PC-9 (cell line): ENCODE measurements at regions not wholly inside any gene's neighbourhood (a gene's known extent, or its start where the extent isn't known, plus 50 kb on each side); places are given as distances from the start of the nearest gene placed in this dataset.

Experiments used
- BruUV-seq: library from RNA; stranded (reverse); fragments of 400-500 nt; replicated peaks from 2 replicates; lab custom pipeline; 2021; lab: Mats Ljungman, UMichigan
- CTCF ChIA-PET: fragments of 300-600 bp; sonication (Branson Sonifier 250); formaldehyde crosslinking; loops from one replicate; lab custom pipeline; 2022; ENCODE audit warnings: antibody characterized with exemption; lab: Charles Lee
- POLR2A ChIA-PET: fragments of 300-600 bp; sonication (Branson Sonifier 250); formaldehyde crosslinking; loops from one replicate; lab custom pipeline; 2022; ENCODE audit warnings: antibody characterized with exemption; ENCODE audit not compliant: unreplicated experiment; lab: Charles Lee
- DNase-seq, 2 experiments: peaks; one replicate each; pipeline versions ENCODE4 v3.0.0 to v3.0.0-alpha.2; 2015 to 2022; ENCODE audit warnings: mixed read lengths in 1 of 2
- H2AFZ ChIP-seq: fragments of 200-600 bp; sonication (generic); 2 replicates; pipeline ENCODE4 v1.8.1; 2017; ENCODE audit warnings: antibody characterized with exemption
- H3F3A ChIP-seq: fragments of 200-600 bp; sonication (generic); 2 replicates; pipeline ENCODE4 v1.8.1; 2017; ENCODE audit warnings: antibody characterized with exemption, mild to moderate bottlenecking, low read depth; ENCODE audit not compliant: insufficient read depth
- H3K27ac ChIP-seq: fragments of 200-600 bp; sonication (generic); 2 replicates; pipeline ENCODE4 v1.6.1; 2016; ENCODE audit warnings: mixed run types
- H3K27me3 ChIP-seq: fragments of 200-600 bp; sonication (generic); 2 replicates; pipeline ENCODE4 v1.6.1; 2016; ENCODE audit warnings: low read depth, mixed run types; ENCODE audit not compliant: insufficient read depth
- H3K36me3 ChIP-seq: fragments of 200-600 bp; sonication (generic); 2 replicates; pipeline ENCODE4 v1.6.1; 2016; ENCODE audit warnings: low read depth, mixed run types
- H3K4me1 ChIP-seq: fragments of 200-600 bp; sonication (generic); replicated peaks from 2 replicates; pipeline ENCODE4 v1.6.1; 2016; ENCODE audit warnings: mixed run types; ENCODE audit not compliant: insufficient read depth
- H3K4me2 ChIP-seq: fragments of 200-600 bp; sonication (generic); 2 replicates; pipeline ENCODE4 v1.6.1; 2017; ENCODE audit warnings: mixed run types
- H3K4me3 ChIP-seq: fragments of 200-600 bp; sonication (generic); 2 replicates; pipeline ENCODE4 v1.6.1; 2016; ENCODE audit warnings: mixed run types
- H3K79me2 ChIP-seq: fragments of 200-600 bp; sonication (generic); 2 replicates; pipeline ENCODE4 v1.6.1; 2017; ENCODE audit warnings: low read depth, mixed run types
- H3K9me2 ChIP-seq: fragments of 200-600 bp; sonication (generic); 2 replicates; pipeline ENCODE4 v1.8.1; 2017; ENCODE audit warnings: mild to moderate bottlenecking; ENCODE audit not compliant: insufficient read depth
- H3K9me3 ChIP-seq: fragments of 200-600 bp; sonication (generic); 2 replicates; pipeline ENCODE4 v1.8.1; 2016; ENCODE audit warnings: low read depth; ENCODE audit not compliant: insufficient read depth
- H4K20me1 ChIP-seq: fragments of 200-600 bp; sonication (generic); 2 replicates; pipeline ENCODE4 v1.8.1; 2017; ENCODE audit not compliant: insufficient read depth
- CTCF ChIP-seq: fragments of 200-600 bp; sonication (generic); conservative IDR thresholded peaks from 2 replicates; pipeline ENCODE4 v1.6.1; 2017; ENCODE audit warnings: mixed run types, antibody characterized with exemption, mild to moderate bottlenecking, moderate library complexity
- EZH2 ChIP-seq: fragments of 200-600 bp; sonication (generic); IDR thresholded peaks from 2 replicates; pipeline ENCODE4 v1.8.0; 2017; ENCODE audit warnings: antibody characterized with exemption, low read depth
- intact Hi-C: fragments of 100-400 bp; cut with micrococcal nuclease; formaldehyde crosslinking; loops from one replicate; pipeline ENCODE4 v1.10.0; 2022; ENCODE audit not compliant: unreplicated experiment

DNA sequence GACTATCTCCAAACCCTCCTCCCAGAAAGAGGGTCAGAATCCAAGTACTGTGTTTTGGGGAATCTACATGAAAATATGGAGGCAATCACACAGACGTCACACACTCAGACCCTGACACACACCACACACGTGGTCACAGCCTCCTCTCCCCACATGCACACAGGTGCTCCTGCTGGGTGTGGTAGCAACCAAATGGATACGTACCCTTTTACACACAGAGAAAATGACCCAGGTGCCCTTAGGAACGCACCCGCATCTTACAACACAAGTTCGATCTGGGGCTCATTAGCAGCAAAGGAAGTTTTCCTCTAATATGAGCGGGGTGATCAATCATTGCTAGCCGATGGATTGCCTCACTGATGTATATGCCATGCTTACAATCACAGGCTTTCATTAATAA, 480.2 kb upstream of the KLF4 start:
- no peak overlapping the region for H2AFZ ChIP-seq
- H4K20me1 ChIP-seq: no peaks in the 10 kb centered on the region
- H3K27me3 ChIP-seq: no peaks in the 10 kb centered on the region
- H3K4me3 ChIP-seq: no peak overlapping the region
- ChIA-PET CTCF (no interaction called here), POLR2A (interaction anchor here (0.6 kb wide), 1 partner anchor 189 kb away, joined by 5 read pairs; no protein-coding TSS in a partner anchor)
- H3K36me3 ChIP-seq: no peaks in the 10 kb centered on the region
- no peaks in the 10 kb centered on the region for H3K9me2 ChIP-seq
- H3K9me3 ChIP-seq: no peaks in the 10 kb centered on the region
- intact Hi-C loops: no loop called here
- H3K79me2 ChIP-seq: no peaks in the 10 kb centered on the region
- H3F3A ChIP-seq: no peaks in the 10 kb centered on the region
- no TSS peak for BruUV-seq
- H3K27ac ChIP-seq: no peak overlapping the region
- peaks cover 18% of the 10 kb centered on the region for H3K4me1 ChIP-seq
- H3K4me2 ChIP-seq: no peak overlapping the region
- TF ChIP-seq CTCF (no peak), EZH2 (no peak)
- DNase-seq: no peak

- no peak overlapping the region for H3K4me2 ChIP-seq
- intact Hi-C loops: no loop called here
- H3K9me2 ChIP-seq: no peaks in the 10 kb centered on the region
Measured at GRCh38 chr9:107969141-107969540, 479.6 kb upstream of the KLF4 start.

GRCh38 chr9:107963246-107963645, 473.7 kb upstream of the KLF4 start:
- TF ChIP-seq CTCF (no peak), EZH2 (no peak)
- intact Hi-C loops: no loop called here

More at GRCh38 chr9:107969141-107969540, 479.6 kb upstream of the KLF4 start:
- Histone ChIP-seq H3K27ac (no peak overlapping the region), H3K36me3 (no peaks in the 10 kb centered on the region), H3K4me1 (peaks cover 18% of the 10 kb centered on the region), H2AFZ (no peak overlapping the region), H4K20me1 (no peaks in the 10 kb centered on the region), H3K9me3 (no peaks in the 10 kb centered on the region), H3F3A (no peaks in the 10 kb centered on the region), H3K79me2 (no peaks in the 10 kb centered on the region), H3K4me3 (no peak overlapping the region), H3K27me3 (no peaks in the 10 kb centered on the region)
- TF ChIP-seq EZH2: no peak
- POLR2A ChIA-PET: no interaction called here
- no TSS peak for BruUV-seq
- no peak for DNase-seq
- CTCF ChIA-PET: no interaction called here

DNA sequence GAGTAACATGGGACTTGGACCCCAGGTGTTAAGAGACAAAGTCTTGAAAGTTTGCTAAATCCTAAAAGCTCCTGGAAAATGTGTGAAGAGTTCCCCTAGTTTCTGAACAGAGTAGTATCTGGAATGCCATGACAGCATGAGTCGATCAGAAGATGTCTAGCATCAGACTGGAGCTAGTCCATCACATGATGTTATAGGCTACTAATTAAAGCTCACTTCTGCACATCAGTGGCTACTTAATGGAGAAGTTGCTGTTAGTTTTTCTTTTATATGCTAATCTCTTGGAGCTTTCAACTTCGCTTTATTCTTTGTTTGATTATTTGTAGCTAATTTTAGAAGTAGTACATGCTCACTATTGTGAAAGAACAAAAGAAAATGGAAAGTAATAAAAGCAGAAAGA, 471.3 kb upstream of the KLF4 start:
- Histone ChIP-seq H3F3A (no peaks in the 10 kb centered on the region), H3K9me2 (no peaks in the 10 kb centered on the region), H4K20me1 (no peaks in the 10 kb centered on the region), H3K36me3 (no peaks in the 10 kb centered on the region), H3K4me1 (no peaks in the 10 kb centered on the region), H2AFZ (no peak overlapping the region), H3K4me2 (no peak overlapping the region), H3K27ac (no peak overlapping the region), H3K79me2 (no peaks in the 10 kb centered on the region), H3K27me3 (no peaks in the 10 kb centered on the region), H3K9me3 (no peaks in the 10 kb centered on the region), H3K4me3 (no peak overlapping the region)
- ChIA-PET POLR2A (interaction anchor here (0.6 kb wide), 1 partner anchor 692 kb away, joined by 7 read pairs; no protein-coding TSS in a partner anchor), CTCF (no interaction called here)
- intact Hi-C loops: no loop called here
- no peak for TF ChIP-seq CTCF
- no peak for TF ChIP-seq EZH2
- no peak for DNase-seq
- BruUV-seq: no TSS peak

More at GRCh38 chr9:107963246-107963645, 473.7 kb upstream of the KLF4 start:
- no TSS peak for BruUV-seq
- Histone ChIP-seq H3K4me3 (no peak overlapping the region), H3F3A (no peaks in the 10 kb centered on the region), H2AFZ (no peak overlapping the region), H4K20me1 (no peaks in the 10 kb centered on the region), H3K27ac (no peak overlapping the region), H3K4me2 (no peak overlapping the region), H3K4me1 (no peaks in the 10 kb centered on the region), H3K9me2 (no peaks in the 10 kb centered on the region), H3K27me3 (no peaks in the 10 kb centered on the region), H3K9me3 (no peaks in the 10 kb centered on the region), H3K79me2 (no peaks in the 10 kb centered on the region), H3K36me3 (no peaks in the 10 kb centered on the region)
- ChIA-PET POLR2A (no interaction called here), CTCF (no interaction called here)
- no peak for DNase-seq
